HCT116 (cell line): ENCODE measurements at regions not wholly inside any gene's neighbourhood (a gene's known extent, or its start where the extent isn't known, plus 50 kb on each side); places are given as distances from the start of the nearest gene placed in this dataset.

Experiments used
- ATAC-seq: fragments of 200-7000 bp; cut with Tn5 transposase; 2 replicates; pipeline ENCODE4 v1.9.1; 2020; ENCODE audit warnings: mild to moderate bottlenecking, moderate library complexity
- BruUV-seq: library from RNA; stranded (reverse); fragments of 400-500 nt; replicated peaks from 2 replicates; lab custom pipeline; 2021; lab: Mats Ljungman, UMichigan
- CTCF ChIA-PET: fragments of 300-600 bp; sonication (Branson Sonifier 250); formaldehyde crosslinking; loops from one replicate; lab custom pipeline; 2021; ENCODE audit warnings: antibody characterized with exemption; lab: Charles Lee
- POLR2A ChIA-PET: fragments of 300-600, 350-600 bp; sonication (Branson Sonifier 250); formaldehyde crosslinking; loops from one replicate; lab custom pipeline; 2021; ENCODE audit warnings: antibody characterized with exemption; lab: Charles Lee
- RAD21 ChIA-PET, 2 experiments: fragments of 300-600 bp; sonication (Branson Sonifier 250); formaldehyde crosslinking; loops; one replicate each; lab custom pipeline; 2023; ENCODE audit warnings: low total read pairs in 2 of 2; ENCODE audit not compliant: uncharacterized antibody in 2 of 2, unreplicated experiment in 2 of 2, low non-redundant PET in 1 of 2; lab: Charles Lee
- DNase-seq: peaks from one replicate; pipeline ENCODE4 v3.0.0-alpha.2; 2010; ENCODE audit warnings: low read depth, low spot score
- H2AFZ ChIP-seq: fragments of 200-600 bp; shearing (Covaris generic), sonication (generic); 2 replicates; pipeline ENCODE4 v1.6.1; 2017; ENCODE audit warnings: low read depth, mixed run types, mixed read lengths, antibody characterized with exemption, low read length; ENCODE audit not compliant: poor library complexity, severe bottlenecking
- H3K27ac ChIP-seq: 2 replicates; pipeline ENCODE4 v1.5.1; 2012; ENCODE audit warnings: low read depth, low read length
- H3K27me3 ChIP-seq: fragments of 200-600 bp; sonication (generic); 2 replicates; pipeline ENCODE4 v1.6.1; 2016; ENCODE audit warnings: mixed run types, low read length, mixed read lengths; ENCODE audit not compliant: insufficient read depth
- H3K36me3 ChIP-seq, 2 experiments: fragments of 200-500 bp in 1 of 2; fragments of 200-600 bp in 1 of 2; sonication (Bioruptor generic) in 1 of 2; sonication (generic) in 1 of 2; 2 replicates each; pipeline versions ENCODE4 v1.5.1 to v1.6.1; 2014 to 2016; ENCODE audit warnings: low read length in 2 of 2, inconsistent platforms in 1 of 2, mixed read lengths in 1 of 2, mixed run types in 1 of 2; ENCODE audit not compliant: insufficient read depth in 2 of 2, control insufficient read depth in 1 of 2
- H3K4me1 ChIP-seq, 2 experiments: fragments of 200-600 bp in 1 of 2; sonication (generic) in 1 of 2; 2 replicates each; pipeline versions ENCODE4 v1.5.1 to v1.6.1; 2012 to 2017; ENCODE audit warnings: low read length in 2 of 2, inconsistent platforms in 1 of 2, mild to moderate bottlenecking in 1 of 2, mixed read lengths in 1 of 2, mixed run types in 1 of 2, moderate library complexity in 1 of 2; ENCODE audit not compliant: insufficient read depth in 2 of 2, control insufficient read depth in 1 of 2
- H3K4me2 ChIP-seq: fragments of 200-600 bp; sonication (generic); 2 replicates; pipeline ENCODE4 v1.6.1; 2017; ENCODE audit warnings: mixed run types, low read length, mixed read lengths
- H3K4me3 ChIP-seq, 2 experiments: fragments of 200-600 bp in 1 of 2; sonication (generic) in 1 of 2; replicated peaks in 1 of 2; 2 replicates each; pipeline ENCODE4 v1.5.1; 2011 to 2016; ENCODE audit warnings: low read length in 2 of 2, control low read depth in 1 of 2, low read depth in 1 of 2, mild to moderate bottlenecking in 1 of 2, mixed read lengths in 1 of 2, mixed run types in 1 of 2
- H3K79me2 ChIP-seq: fragments of 200-600 bp; sonication (generic); 2 replicates; pipeline ENCODE4 v1.6.1; 2017; ENCODE audit warnings: mild to moderate bottlenecking, mixed run types, low read length, moderate library complexity, mixed read lengths; ENCODE audit not compliant: insufficient read depth
- H3K9ac ChIP-seq: fragments of 200-600 bp; sonication (generic); 2 replicates; pipeline ENCODE4 v1.6.1; 2016; ENCODE audit warnings: low read length, mixed read lengths
- H3K9me2 ChIP-seq: fragments of 200-600 bp; sonication (generic), shearing (Covaris generic); 2 replicates; pipeline ENCODE4 v1.6.1; 2017; ENCODE audit warnings: mixed run types, mild to moderate bottlenecking, moderate library complexity; ENCODE audit not compliant: insufficient read depth
- H3K9me3 ChIP-seq, 2 experiments: fragments of 200-500 bp in 1 of 2; fragments of 200-600 bp in 1 of 2; sonication (Bioruptor generic) in 1 of 2; sonication (generic) in 1 of 2; 2 replicates each; pipeline ENCODE4 v1.6.1; 2014 to 2017; ENCODE audit warnings: low read length in 2 of 2, mixed read lengths in 2 of 2, inconsistent platforms in 1 of 2, low read depth in 1 of 2, mild to moderate bottlenecking in 1 of 2, mixed run types in 1 of 2, moderate library complexity in 1 of 2; ENCODE audit not compliant: control insufficient read depth in 1 of 2, insufficient read depth in 1 of 2
- H4K20me1 ChIP-seq: fragments of 200-600 bp; sonication (generic), shearing (Covaris generic); 2 replicates; pipeline ENCODE4 v1.6.1; 2017; ENCODE audit warnings: mixed run types, mild to moderate bottlenecking, moderate library complexity; ENCODE audit not compliant: insufficient read depth
- CEBPB ChIP-seq: IDR thresholded peaks from 2 replicates; pipeline ENCODE4 v1.6.1; 2012; ENCODE audit warnings: low read depth
- EGR1 ChIP-seq: IDR thresholded peaks from 2 replicates; pipeline ENCODE4 v1.6.1; 2012; ENCODE audit warnings: low read depth
- ELF1 ChIP-seq: IDR thresholded peaks from 2 replicates; pipeline ENCODE4 v1.6.1; 2012; ENCODE audit warnings: low read depth, borderline replicate concordance
- EZH2 ChIP-seq: fragments of 200-600 bp; sonication (generic); IDR thresholded peaks from 2 replicates; pipeline ENCODE4 v1.6.1; 2017; ENCODE audit warnings: antibody characterized with exemption, mixed run types
- EZH2phosphoT487 ChIP-seq: fragments of 200-600 bp; IDR thresholded peaks from 2 replicates; pipeline ENCODE4 v1.6.1; 2018; ENCODE audit warnings: antibody characterized with exemption, borderline replicate concordance
- FOSL1 ChIP-seq: IDR thresholded peaks from 2 replicates; pipeline ENCODE4 v1.6.1; 2012; ENCODE audit warnings: low read depth
- POLR2AphosphoS5 ChIP-seq: IDR thresholded peaks from 2 replicates; pipeline ENCODE4 v1.6.1; 2011; ENCODE audit warnings: mild to moderate bottlenecking, low read depth, low read length, moderate library complexity
- RAD21 ChIP-seq: IDR thresholded peaks from 2 replicates; pipeline ENCODE4 v1.6.1; 2012; ENCODE audit warnings: low read depth, mild to moderate bottlenecking
- SIN3A ChIP-seq: IDR thresholded peaks from 2 replicates; pipeline ENCODE4 v1.6.1; 2012; ENCODE audit warnings: low read depth
- SP1 ChIP-seq: IDR thresholded peaks from 2 replicates; pipeline ENCODE4 v1.6.1; 2012; ENCODE audit warnings: low read depth
- SRF ChIP-seq: IDR thresholded peaks from 2 replicates; pipeline ENCODE4 v1.6.1; 2012; ENCODE audit warnings: low read depth
- YY1 ChIP-seq: IDR thresholded peaks from 2 replicates; pipeline ENCODE4 v1.6.1; 2011; ENCODE audit warnings: low read length, low read depth, moderate library complexity, mild to moderate bottlenecking; ENCODE audit not compliant: insufficient replicate concordance; ENCODE audit errors: extremely low read depth
- ZFX ChIP-seq: fragments of 450-650 bp; IDR thresholded peaks from 2 replicates; pipeline ENCODE4 v1.6.1; 2017
- ZNF274 ChIP-seq: fragments of 200-500 bp; sonication (Bioruptor generic); IDR thresholded peaks from 2 replicates; pipeline ENCODE4 v1.6.1; 2014; ENCODE audit warnings: mild to moderate bottlenecking, low read depth, low read length, inconsistent platforms
- intact Hi-C: fragments of 100-400 bp; cut with micrococcal nuclease; formaldehyde crosslinking; loops from 2 replicates; pipeline ENCODE4 v1.10.0; 2022
- TF ChIP-seq, protein P1 (sequence below), 3 experiments: fragments of 200-600 bp in 1 of 3; sonication (generic) in 1 of 3; IDR thresholded peaks in 2 of 3; conservative IDR thresholded peaks in 1 of 3; 2 replicates each; pipeline ENCODE4 v1.5.1; 2012 to 2017; ENCODE audit warnings: low read depth in 2 of 3, low read length in 2 of 3, antibody characterized with exemption in 1 of 3, borderline replicate concordance in 1 of 3, control low read depth in 1 of 3, mild to moderate bottlenecking in 1 of 3, mixed read lengths in 1 of 3, mixed run types in 1 of 3, moderate library complexity in 1 of 3; ENCODE audit not compliant: insufficient read depth in 1 of 3
- TF ChIP-seq, protein P2 (sequence below): IDR thresholded peaks from 2 replicates; pipeline ENCODE4 v1.6.1; 2012
- TF ChIP-seq, protein P3 (sequence below): IDR thresholded peaks from 2 replicates; pipeline ENCODE4 v1.6.1; 2012
- TF ChIP-seq, protein P4 (sequence below): IDR thresholded peaks from 2 replicates; pipeline ENCODE4 v1.6.1; 2012; ENCODE audit warnings: low read depth

DNA sequence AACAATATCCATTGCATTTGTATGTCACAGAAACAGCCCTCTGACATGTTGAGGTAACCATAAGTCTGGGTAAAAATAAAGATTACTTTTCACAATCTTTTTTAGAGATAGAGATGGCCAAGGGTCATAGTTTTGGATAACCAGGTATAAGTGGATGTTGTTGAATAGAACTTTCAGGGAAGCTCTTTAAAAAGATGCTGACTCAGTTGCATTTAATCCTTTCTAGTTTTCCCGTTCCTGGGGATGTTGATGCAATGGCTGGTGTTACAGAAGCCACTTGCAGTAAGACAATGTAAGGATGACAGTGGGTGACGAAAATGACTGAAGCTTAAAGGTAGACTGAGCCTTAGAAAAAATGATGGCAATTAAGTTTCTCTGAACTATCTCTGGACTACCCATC, 1473.7 kb downstream of the AACS start:
- intact Hi-C loops, result loop anchor here (1.0 kb wide), 1 partner anchor 43 kb away; no protein-coding TSS in a partner anchor
- Histone ChIP-seq H3K4me2 (no peak overlapping the region), H3K9me2 (no peaks in the 10 kb centered on the region), H4K20me1 (no peaks in the 10 kb centered on the region), H3K4me1 (no peaks in the 10 kb centered on the region), H3K9ac (no peak overlapping the region), H3K4me3 (no peak overlapping the region), H3K79me2 (no peaks in the 10 kb centered on the region), H3K36me3 (no peaks in the 10 kb centered on the region; a peak in 1 of 4 replicates), H3K9me3 (peaks cover 8 to 19% of the 10 kb centered on the region in 2 experiments; a peak in 2 of 4 replicates), H2AFZ (no peak overlapping the region), H3K27ac (no peak overlapping the region), H3K27me3 (no peaks in the 10 kb centered on the region)
- ChIA-PET CTCF (no interaction called here), RAD21 (no interaction called here), POLR2A (no interaction called here)
- DNase-seq (no peak), ATAC-seq (no peak)
- no TSS peak for BruUV-seq
- TF ChIP-seq, protein P1, sequence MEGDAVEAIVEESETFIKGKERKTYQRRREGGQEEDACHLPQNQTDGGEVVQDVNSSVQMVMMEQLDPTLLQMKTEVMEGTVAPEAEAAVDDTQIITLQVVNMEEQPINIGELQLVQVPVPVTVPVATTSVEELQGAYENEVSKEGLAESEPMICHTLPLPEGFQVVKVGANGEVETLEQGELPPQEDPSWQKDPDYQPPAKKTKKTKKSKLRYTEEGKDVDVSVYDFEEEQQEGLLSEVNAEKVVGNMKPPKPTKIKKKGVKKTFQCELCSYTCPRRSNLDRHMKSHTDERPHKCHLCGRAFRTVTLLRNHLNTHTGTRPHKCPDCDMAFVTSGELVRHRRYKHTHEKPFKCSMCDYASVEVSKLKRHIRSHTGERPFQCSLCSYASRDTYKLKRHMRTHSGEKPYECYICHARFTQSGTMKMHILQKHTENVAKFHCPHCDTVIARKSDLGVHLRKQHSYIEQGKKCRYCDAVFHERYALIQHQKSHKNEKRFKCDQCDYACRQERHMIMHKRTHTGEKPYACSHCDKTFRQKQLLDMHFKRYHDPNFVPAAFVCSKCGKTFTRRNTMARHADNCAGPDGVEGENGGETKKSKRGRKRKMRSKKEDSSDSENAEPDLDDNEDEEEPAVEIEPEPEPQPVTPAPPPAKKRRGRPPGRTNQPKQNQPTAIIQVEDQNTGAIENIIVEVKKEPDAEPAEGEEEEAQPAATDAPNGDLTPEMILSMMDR (IDR thresholded peaks at IDR 0.05 in 2 of 3, conservative IDR thresholded peaks at IDR 0.05 in 1 of 3; ENCODE audit: borderline replicate concordance in 1 of 3, insufficient read depth in 1 of 3, low read depth in 2 of 3, low read length in 2 of 3), result no peak
- TF ChIP-seq FOSL1 (no peak), SRF (no peak), EZH2 (no peak), CEBPB (no peak), ELF1 (no peak), EGR1 (no peak), EZH2phosphoT487 (no peak), RAD21 (no peak), SP1 (no peak), YY1 (no peak), POLR2AphosphoS5 (no peak), ZFX (no peak), ZNF274 (no peak), SIN3A (no peak)
- TF ChIP-seq, protein P2, sequence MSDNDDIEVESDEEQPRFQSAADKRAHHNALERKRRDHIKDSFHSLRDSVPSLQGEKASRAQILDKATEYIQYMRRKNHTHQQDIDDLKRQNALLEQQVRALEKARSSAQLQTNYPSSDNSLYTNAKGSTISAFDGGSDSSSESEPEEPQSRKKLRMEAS, result no peak
- TF ChIP-seq, protein P3, sequence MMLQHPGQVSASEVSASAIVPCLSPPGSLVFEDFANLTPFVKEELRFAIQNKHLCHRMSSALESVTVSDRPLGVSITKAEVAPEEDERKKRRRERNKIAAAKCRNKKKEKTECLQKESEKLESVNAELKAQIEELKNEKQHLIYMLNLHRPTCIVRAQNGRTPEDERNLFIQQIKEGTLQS, result no peak
- TF ChIP-seq, protein P4, sequence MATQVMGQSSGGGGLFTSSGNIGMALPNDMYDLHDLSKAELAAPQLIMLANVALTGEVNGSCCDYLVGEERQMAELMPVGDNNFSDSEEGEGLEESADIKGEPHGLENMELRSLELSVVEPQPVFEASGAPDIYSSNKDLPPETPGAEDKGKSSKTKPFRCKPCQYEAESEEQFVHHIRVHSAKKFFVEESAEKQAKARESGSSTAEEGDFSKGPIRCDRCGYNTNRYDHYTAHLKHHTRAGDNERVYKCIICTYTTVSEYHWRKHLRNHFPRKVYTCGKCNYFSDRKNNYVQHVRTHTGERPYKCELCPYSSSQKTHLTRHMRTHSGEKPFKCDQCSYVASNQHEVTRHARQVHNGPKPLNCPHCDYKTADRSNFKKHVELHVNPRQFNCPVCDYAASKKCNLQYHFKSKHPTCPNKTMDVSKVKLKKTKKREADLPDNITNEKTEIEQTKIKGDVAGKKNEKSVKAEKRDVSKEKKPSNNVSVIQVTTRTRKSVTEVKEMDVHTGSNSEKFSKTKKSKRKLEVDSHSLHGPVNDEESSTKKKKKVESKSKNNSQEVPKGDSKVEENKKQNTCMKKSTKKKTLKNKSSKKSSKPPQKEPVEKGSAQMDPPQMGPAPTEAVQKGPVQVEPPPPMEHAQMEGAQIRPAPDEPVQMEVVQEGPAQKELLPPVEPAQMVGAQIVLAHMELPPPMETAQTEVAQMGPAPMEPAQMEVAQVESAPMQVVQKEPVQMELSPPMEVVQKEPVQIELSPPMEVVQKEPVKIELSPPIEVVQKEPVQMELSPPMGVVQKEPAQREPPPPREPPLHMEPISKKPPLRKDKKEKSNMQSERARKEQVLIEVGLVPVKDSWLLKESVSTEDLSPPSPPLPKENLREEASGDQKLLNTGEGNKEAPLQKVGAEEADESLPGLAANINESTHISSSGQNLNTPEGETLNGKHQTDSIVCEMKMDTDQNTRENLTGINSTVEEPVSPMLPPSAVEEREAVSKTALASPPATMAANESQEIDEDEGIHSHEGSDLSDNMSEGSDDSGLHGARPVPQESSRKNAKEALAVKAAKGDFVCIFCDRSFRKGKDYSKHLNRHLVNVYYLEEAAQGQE, result no peak
